Left renal pelvis (tissue), 4 donors: ENCODE measurements at regions not wholly inside any gene's neighbourhood (a gene's known extent, or its start where the extent isn't known, plus 50 kb on each side); places are given as distances from the start of the nearest gene placed in this dataset.
A peak's percentile ranks its signal among the peaks of the same experiment; 100 is the strongest.
"Not testable (repeated sequence)": the region's sequence is repeated elsewhere in the genome, so short reads cannot be mapped to it uniquely, and the experiment has no call there.

Source experiments
- DNase-seq, 4 donors: peaks; one replicate each; pipeline ENCODE4 v3.0.0-alpha.2; 2013; ENCODE audit warnings: low read depth in 4 of 4, low spot score in 3 of 4

DNA sequence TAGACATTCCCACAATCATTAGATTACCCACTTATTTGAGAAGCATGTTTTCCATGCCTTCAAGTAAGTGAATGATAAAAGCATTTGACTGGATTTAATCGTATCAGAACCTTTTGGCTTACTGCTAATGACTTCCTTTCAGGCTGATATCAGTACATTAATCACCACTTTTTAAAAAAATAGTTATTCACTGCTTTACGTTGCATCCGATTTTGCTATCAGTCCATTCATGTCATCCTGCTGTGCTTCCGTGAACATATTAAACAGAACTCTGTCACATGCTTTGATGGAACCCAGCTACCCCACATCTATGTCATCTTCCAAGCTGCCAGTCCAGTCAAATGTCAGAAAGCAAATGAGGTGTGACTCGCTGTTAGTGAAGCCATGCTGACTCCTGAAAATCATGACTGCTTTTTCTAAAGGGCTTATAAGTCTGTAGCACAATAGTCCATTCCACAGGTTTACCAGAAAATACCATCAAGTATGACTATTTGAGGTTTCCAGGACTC is 440.9 kb downstream of the IRS2 start:
- DNase-seq, result no peak

GRCh38 chr13:109344552-109345157 is 441.7 kb downstream of the IRS2 start:
- no peak for DNase-seq

GRCh38 chr13:109336730-109337129 is 449.7 kb downstream of the IRS2 start:
- no peak for DNase-seq

GRCh38 chr13:109333893-109334651 is 452.3 kb downstream of the IRS2 start:
- DNase-seq, result no peak

DNA sequence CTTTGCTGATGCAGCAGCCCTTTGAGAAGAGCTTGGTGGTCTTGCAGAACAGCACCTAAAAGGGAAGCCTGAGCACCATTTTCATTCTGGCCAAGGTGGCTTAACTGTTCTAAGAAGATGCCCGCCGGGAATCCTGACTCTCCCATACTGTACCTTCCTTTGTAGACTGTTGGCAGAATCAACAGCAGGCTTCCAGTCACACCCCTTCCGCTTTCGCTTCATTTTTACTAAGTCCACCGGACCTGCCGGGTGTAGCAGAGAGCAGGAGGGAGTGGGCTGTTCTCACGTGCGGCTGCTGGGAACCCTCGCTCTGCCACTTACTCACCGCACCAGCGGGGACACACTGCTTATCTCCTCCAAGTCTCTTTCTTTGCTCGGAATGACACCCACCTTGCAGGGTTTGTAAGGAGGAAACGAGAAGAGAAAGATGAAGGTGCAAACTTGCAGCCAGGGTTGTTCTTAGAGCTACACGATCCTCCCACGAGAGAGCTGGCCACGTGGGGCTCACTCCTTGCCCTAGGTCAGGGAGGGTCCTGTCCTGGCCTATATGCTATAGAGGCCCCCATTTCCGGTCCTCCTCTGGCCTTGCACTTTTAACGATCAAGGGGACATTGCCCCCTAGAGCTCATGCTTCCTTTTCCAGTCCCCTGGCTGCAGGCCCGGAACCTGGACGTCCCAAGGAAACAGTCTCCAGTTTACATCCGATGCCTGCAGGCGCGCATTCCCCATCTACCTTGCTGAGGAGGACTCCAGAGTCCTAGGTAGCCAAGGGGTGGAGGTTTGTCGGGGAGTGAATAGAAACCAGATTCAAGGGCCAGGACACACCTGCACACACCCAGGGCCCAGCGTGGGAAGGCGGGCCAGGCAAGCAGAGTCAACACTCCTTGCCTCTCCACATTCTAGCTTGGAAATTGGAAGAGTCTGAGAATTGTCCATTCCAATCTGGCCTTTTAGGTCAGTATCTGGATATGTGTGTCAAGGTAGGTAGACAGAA is 453.6 kb downstream of the IRS2 start:
- DNase-seq, result no peak

- peak; percentile 32 to 66 (median 40) for DNase-seq
These were observed 454.5 kb downstream of the IRS2 start for GRCh38 chr13:109331898-109332297.

DNA sequence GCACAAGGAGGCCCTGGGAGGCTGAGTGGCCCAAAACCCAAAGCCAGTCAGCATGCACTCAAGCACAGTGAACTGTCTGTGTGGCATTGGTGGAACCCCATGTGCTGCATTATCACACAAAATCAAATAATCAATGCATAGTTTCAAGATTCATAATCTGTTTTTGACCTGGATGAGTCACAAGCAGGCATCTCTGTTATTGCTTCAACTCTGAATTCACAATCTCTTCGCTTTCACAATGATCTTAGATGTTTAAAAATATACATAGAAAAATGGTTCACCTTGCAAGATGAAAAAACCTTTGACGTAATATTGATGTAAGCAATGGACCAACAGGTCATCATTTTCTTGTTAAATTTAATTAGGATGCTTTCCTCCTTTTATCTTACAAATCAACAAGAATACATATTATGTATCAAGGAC is 455.4 kb downstream of the IRS2 start:
- DNase-seq, result no peak

DNA sequence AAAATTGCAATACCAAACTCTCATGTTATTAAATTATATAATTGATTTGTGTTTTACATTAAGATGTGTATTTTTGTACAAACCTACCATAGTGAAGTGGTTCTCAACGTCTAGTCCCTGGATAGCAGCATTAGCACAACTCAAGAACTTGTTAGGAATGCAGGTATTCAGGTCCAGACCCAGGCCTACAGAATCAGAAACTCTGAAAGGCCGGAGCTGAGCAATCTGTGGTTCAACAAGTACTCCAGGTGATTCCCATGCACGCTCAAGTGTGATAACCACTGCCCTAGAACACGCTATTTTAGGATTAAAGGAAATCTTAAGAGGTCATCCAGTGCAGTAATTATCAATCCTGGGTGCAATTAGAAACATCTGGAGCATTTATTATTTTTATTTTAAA is 456.3 kb downstream of the IRS2 start:
- no peak for DNase-seq

DNA sequence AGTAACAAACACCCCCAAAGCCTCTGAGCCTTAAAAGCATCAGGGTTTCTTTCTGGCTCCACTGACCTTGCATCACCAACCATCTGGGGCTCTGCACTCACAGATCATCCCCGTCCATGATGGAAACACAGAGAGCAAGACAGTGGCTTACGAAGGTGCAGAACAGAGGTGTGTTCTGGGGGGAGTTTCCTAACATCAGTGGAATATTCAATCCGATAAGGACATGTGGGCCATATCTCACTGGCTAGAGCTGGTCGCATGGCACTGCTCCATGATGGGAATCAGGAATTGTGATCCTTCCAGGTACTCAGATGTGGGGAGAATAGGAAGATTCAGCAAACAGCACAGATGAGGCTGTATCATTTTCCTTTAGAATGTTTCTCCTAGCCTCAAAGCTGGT is 457.2 kb downstream of the IRS2 start:
- no peak for DNase-seq

GRCh38 chr13:109326601-109327000 is 459.8 kb downstream of the IRS2 start:
- no peak for DNase-seq

DNA sequence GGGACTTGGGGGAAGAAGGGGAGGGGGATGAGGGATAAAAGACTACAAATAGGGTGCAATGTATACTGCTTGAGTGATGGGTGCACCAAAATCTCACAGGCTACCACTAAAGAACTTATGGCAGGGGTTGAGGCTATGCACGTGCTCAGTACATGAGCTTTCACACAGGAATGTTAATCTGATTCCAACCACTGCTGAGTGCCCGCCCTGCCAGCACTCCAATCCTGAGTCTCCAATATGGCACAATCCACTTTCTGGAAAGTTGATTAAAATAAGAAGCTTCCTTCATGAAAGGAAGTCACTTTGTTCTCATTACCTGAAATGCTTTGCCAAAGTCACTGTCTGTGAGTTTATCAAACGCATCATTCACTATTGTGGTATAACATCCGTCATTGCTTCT is 463.0 kb downstream of the IRS2 start:
- DNase-seq, result no peak

- DNase-seq, result no peak
These were observed 467.3 kb downstream of the IRS2 start for GRCh38 chr13:109318945-109319590.

DNA sequence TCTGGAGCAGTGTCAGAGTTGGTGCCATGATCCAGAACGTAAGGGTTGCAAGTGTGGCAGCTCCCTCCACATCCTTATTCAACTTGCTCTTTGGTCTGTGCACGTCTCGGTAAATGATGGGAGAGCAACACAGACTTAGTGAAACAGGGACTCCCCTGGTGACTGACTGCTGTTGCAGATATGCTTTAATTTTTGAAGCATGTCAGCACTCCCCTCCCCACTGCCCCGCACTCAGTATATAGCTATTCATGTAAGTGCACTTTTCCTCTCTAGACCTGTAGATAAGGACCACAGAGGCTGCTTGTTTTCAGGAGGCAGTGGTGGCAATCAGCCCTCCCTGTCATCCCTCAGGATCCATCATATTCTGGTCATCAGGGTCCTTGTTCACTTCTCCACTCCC is 470.9 kb downstream of the IRS2 start:
- no peak for DNase-seq

DNA sequence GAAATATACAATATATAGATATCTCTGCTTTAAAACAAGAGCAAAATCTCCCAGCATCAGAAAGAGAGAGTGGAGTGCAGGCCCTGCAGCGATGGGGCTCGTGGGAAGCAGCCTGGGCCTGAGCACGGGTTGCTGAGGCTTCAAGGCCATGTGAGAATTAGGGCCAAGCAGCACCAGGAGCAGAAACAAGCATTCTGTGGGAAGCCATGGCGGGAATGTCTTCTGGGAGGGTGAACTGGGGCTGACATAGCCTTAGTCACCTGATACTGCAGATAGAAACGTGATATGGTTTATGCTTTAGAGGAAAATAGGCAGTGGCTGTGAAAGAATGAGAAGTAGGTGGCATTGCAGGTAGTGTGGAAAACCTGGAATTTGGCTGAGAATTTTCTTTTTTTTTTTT is 472.3 kb downstream of the IRS2 start:
- DNase-seq, result no peak

DNA sequence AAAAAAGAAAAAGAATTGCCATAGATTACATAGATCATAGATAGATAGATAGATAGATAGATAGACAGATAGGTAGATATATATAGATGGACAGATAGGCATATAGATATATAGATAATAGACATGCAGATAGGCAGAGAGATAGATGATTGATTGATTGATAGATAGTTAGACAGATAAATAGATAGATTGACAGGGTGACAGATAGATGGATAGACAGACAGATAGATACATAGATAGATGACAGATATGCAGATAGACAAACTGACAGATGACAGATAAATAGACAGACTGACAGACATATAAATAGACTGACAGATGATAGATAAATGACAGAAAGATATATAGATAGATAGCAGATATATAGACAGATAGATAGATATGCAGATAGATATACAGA is 474.0 kb downstream of the IRS2 start:
- no peak for DNase-seq

- not testable (repeated sequence) for DNase-seq
These were observed 474.9 kb downstream of the IRS2 start for GRCh38 chr13:109311431-109311976.

DNA sequence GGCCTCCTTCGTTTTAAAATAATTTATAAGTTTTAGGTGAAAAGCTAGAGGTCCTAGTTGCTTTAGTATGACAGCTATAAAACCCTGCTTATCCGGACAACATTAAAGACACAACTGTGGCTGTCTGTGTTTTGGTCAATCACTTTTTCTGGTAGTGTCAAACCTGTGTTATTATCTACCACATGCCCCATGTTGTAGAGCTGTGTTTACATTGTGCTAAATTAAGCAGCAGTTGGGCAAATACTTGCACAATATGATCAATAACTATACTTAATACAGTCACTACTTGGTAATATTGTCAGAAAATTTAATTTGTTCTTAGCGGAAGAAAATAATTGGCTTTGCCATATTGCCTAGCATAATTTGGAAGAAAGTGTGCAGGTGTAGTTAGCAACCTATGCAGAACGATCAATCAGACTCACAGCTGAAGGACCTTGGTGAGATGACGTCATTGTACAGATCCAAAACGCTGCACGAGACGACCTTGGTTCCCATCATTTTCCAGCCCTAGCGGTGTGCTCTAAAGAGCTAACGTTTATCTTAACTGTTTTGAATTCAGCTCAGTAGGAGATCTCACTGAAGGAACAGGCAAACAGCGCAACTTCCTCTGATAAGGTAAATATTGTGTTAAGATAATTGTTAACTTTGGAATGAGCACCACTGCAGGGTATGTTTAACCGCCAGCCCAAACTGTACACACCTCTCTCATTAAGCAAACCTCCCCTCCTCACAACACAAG is 476.6 kb downstream of the IRS2 start:
- no peak for DNase-seq

GRCh38 chr13:109307027-109307426 is 479.4 kb downstream of the IRS2 start:
- no peak for DNase-seq

- DNase-seq, result no peak
These were observed 484.7 kb downstream of the IRS2 start for GRCh38 chr13:109301726-109302125.

GRCh38 chr13:109301276-109301675 is 485.1 kb downstream of the IRS2 start:
- DNase-seq, result no peak
